Left lung (tissue), 4 donors: ENCODE measurements at regions not wholly inside any gene's neighbourhood (a gene's known extent, or its start where the extent isn't known, plus 50 kb on each side); places are given as distances from the start of the nearest gene placed in this dataset.
"Not testable (repeated sequence)": the region's sequence is repeated elsewhere in the genome, so short reads cannot be mapped to it uniquely, and the experiment has no call there.

Source experiments
- ATAC-seq: fragments of 200-7000 bp; cut with Tn5 transposase; one replicate; pipeline ENCODE4 v1.9.1; 2020; ENCODE audit warnings: moderate library complexity
- DNase-seq, 4 donors: peaks; one replicate each; pipeline ENCODE4 v3.0.0-alpha.2; 2013 to 2020
- H3K27ac ChIP-seq, 2 donors: fragments of 200-600 bp; sonication (generic) in 1 of 2; one replicate each; pipeline versions ENCODE4 v1.5.0 to v1.8.0; 2020 to 2021
- H3K27me3 ChIP-seq, 2 donors: fragments of 200-600 bp; sonication (generic) in 1 of 2; one replicate each; pipeline versions ENCODE4 v1.5.0 to v1.8.0; 2020 to 2021
- H3K36me3 ChIP-seq, 2 donors: fragments of 200-600 bp; sonication (generic) in 1 of 2; one replicate each; pipeline versions ENCODE4 v1.5.0 to v1.8.0; 2020 to 2021
- H3K4me1 ChIP-seq, 2 donors: fragments of 200-600 bp; one replicate each; pipeline ENCODE4 v1.8.0; 2021
- H3K4me3 ChIP-seq, 2 donors: fragments of 200-600 bp; sonication (generic) in 1 of 2; one replicate each; pipeline versions ENCODE4 v1.5.0 to v1.8.0; 2020 to 2021; ENCODE audit warnings: mild to moderate bottlenecking in 1 of 2
- H3K9me3 ChIP-seq, 2 donors: fragments of 200-600 bp; sonication (generic) in 1 of 2; one replicate each; pipeline versions ENCODE4 v1.5.0 to v1.8.0; 2020 to 2021
- CTCF ChIP-seq, 2 donors: fragments of 200-600 bp; sonication (generic) in 1 of 2; IDR thresholded peaks; one replicate each; pipeline versions ENCODE4 v1.5.0 to v1.8.0; 2021; ENCODE audit warnings: antibody characterized with exemption in 2 of 2
- intact Hi-C, 2 donors: fragments of 100-400 bp; cut with DNase I; formaldehyde crosslinking; loops; one replicate each; pipeline versions ENCODE4 v1.11.2 to v1.14.2; 2022
- donor health status: DM: no; HTN: yes; CAD: no.
- donor health status: DM: no; HTN: no; CAD: no.

DNA sequence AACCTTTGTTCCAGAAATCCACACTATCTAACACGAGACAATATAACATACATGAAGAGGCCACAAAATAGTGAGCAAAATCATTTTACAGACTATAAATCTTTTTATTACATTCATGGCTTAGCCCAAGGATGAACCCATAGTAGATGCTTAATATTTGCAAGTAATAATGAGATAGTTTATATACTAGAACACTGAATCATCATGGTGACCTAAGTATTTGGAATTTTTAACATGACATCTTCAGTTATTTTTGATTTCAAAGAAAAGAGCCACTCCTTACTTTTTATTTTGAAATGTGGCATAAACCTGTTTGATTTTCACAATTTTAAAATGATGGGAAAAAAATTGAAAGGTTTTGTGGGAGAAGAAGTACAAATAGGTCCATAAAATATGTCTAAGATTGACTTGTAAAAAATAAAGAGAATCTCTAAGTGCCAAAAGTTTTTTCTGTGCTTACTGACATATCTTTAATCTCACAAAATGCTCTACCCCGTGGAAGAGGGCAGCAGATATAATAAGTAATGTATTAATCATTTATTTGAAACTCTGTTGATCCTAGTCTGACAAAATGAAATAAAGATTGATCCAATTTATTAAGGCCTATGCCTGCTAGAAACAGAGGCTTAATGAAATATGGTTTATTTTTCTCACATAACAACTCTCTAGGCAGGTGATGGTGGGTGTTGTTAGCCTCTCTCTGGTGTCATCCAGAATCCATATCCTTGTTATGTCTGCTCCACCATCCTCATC, 224.5 kb upstream of the CENPE start:
- Histone ChIP-seq H3K9me3 (no peaks in the 10 kb centered on the region), H3K4me3 (no peak overlapping the region), H3K27me3 (no peaks in the 10 kb centered on the region), H3K4me1 (no peaks in the 10 kb centered on the region), H3K27ac (no peak overlapping the region), H3K36me3 (no peaks in the 10 kb centered on the region)
- TF ChIP-seq CTCF (IDR thresholded peaks at IDR 0.05), result no peak
- intact Hi-C loops, result no loop called here
- DNase-seq (no peak), ATAC-seq (no peak)

- H3K9me3 ChIP-seq, result no peaks in the 10 kb centered on the region
- H3K4me3 ChIP-seq, result no peak overlapping the region
- no peaks in the 10 kb centered on the region for H3K4me1 ChIP-seq
- ATAC-seq, result no peak
- intact Hi-C loops, result no loop called here
- H3K27me3 ChIP-seq, result no peaks in the 10 kb centered on the region
- no peak for TF ChIP-seq CTCF (IDR thresholded peaks at IDR 0.05)
- H3K27ac ChIP-seq, result no peak overlapping the region
- no peaks in the 10 kb centered on the region for H3K36me3 ChIP-seq
- DNase-seq, result no peak
Measured at GRCh38 chr4:103415801-103416200, 217.7 kb upstream of the CENPE start.

DNA sequence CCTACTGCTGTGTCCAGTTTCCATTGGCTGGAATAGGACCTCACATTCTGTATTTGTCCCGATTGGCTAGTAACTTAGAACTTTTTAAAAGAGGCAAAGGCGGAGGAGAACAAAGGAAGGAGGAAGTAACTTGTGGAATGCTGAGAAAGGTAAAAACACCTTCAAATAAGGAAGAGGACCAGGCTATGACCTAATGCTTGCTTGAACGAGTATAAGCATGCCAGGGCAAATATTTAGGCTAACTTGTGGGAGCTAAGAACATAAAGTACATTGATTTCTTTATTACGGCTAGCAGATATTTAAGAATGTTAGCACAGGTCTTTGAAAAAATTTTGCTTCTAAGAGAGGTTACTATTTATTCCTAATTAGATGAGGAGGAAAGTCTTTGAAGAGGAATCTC, 214.5 kb upstream of the CENPE start:
- not testable (repeated sequence) for ATAC-seq

GRCh38 chr4:103410386-103410785, 212.2 kb upstream of the CENPE start:
- H3K9me3 ChIP-seq, result no peaks in the 10 kb centered on the region
- H3K4me1 ChIP-seq, result no peaks in the 10 kb centered on the region
- no peaks in the 10 kb centered on the region for H3K36me3 ChIP-seq
- no peak overlapping the region for H3K27ac ChIP-seq
- intact Hi-C loops, result no loop called here
- no peak for DNase-seq
- no peaks in the 10 kb centered on the region for H3K27me3 ChIP-seq
- TF ChIP-seq CTCF (IDR thresholded peaks at IDR 0.05), result no peak
- no peak overlapping the region for H3K4me3 ChIP-seq
- ATAC-seq, result no peak

More for the DNA sequence above, 214.5 kb upstream of the CENPE start:
- H3K4me3 ChIP-seq, DNase-seq, H3K36me3 ChIP-seq, H3K4me1 ChIP-seq, H3K9me3 ChIP-seq, intact Hi-C loops, H3K27ac ChIP-seq, H3K27me3 ChIP-seq: not testable (repeated sequence)

- ATAC-seq (no peak), DNase-seq (no peak)
- no peak for TF ChIP-seq CTCF (IDR thresholded peaks at IDR 0.05)
- Histone ChIP-seq H3K27ac (no peak overlapping the region), H3K4me1 (no peaks in the 10 kb centered on the region), H3K36me3 (no peaks in the 10 kb centered on the region), H3K9me3 (no peaks in the 10 kb centered on the region), H3K27me3 (no peaks in the 10 kb centered on the region), H3K4me3 (no peak overlapping the region)
- intact Hi-C loops, result no loop called here
Measured at GRCh38 chr4:103405415-103405814, 207.3 kb upstream of the CENPE start.

DNA sequence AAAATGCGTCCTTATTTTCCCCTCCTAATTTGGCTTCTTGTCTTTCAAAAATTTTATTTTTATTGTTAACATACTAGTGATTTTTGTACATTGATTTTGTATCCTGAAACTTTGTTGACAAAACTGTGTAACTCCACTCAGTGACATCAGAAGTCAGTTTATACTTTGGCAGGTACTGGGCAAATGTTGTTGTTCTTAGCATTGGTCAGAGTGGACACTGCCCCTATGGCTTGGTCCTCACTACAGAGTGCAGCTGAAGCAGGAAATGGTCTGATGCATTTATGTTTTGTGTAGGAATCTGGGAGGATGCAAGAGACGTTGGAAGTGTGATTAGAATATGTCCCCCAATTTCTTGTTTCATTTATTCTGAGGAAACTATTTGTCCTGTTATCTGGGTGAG, 205.5 kb upstream of the CENPE start:
- H3K27ac ChIP-seq, result no peak overlapping the region
- DNase-seq (no peak), ATAC-seq (no peak)
- intact Hi-C loops, result no loop called here
- no peaks in the 10 kb centered on the region for H3K4me1 ChIP-seq
- H3K9me3 ChIP-seq, result no peaks in the 10 kb centered on the region
- H3K36me3 ChIP-seq, result no peaks in the 10 kb centered on the region
- no peak for TF ChIP-seq CTCF (IDR thresholded peaks at IDR 0.05)
- H3K4me3 ChIP-seq, result no peak overlapping the region
- no peaks in the 10 kb centered on the region for H3K27me3 ChIP-seq
